ENCODE measurements at regions not wholly inside any gene's neighbourhood (a gene's known extent, or its start where the extent isn't known, plus 50 kb on each side); places are given as distances from the start of the nearest gene placed in this dataset.
"Not testable (repeated sequence)": the region's sequence is repeated elsewhere in the genome, so short reads cannot be mapped to it uniquely, and the experiment has no call there.

- no peaks in the 10 kb centered on the region for H3K4me1 ChIP-seq
Measured at GRCh38 chrX:41984628-41985027, 61.3 kb upstream of the CASK start.

DNA sequence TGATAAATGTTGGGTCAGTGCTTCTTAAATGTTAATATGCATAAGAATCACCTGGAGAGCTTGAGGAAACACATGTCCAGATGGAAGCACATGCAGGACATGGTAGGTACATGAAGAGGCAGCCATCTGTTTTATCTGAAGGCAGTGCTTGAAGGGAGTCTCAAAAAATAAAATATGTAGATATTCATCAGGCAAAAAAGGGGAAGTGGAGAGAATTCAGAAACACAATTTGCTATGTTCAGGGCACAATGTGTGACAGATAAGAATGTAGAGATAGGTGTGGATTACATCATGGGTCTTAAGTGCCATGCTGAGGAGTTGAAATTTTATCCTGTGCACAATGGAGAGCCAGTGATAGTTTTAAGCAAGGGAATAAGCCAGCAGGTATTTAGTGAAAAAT lies 59.6 kb upstream of the CASK start:
- Histone ChIP-seq H3K9me3 (no peaks in the 10 kb centered on the region), H3K4me3 (no peak overlapping the region), H3K36me3 (no peaks in the 10 kb centered on the region), H3K4me1 (no peaks in the 10 kb centered on the region), H3K27ac (no peak overlapping the region), H3K27me3 (no peaks in the 10 kb centered on the region)
- no peak for TF ChIP-seq POLR2AphosphoS5 (IDR thresholded peaks at IDR 0.05)
- no peak for TF ChIP-seq EP300 (IDR thresholded peaks at IDR 0.05)
- no peak for TF ChIP-seq CTCF (IDR thresholded peaks at IDR 0.05)
- TF ChIP-seq POLR2A (IDR thresholded peaks at IDR 0.05): no peak
- no peak for DNase-seq
- intact Hi-C loops (cut with DNase I): no loop called here

More at GRCh38 chrX:41984628-41985027, 61.3 kb upstream of the CASK start:
- H3K9me3 ChIP-seq: no peaks in the 10 kb centered on the region
- TF ChIP-seq CTCF (IDR thresholded peaks at IDR 0.05): no peak
- TF ChIP-seq POLR2A (IDR thresholded peaks at IDR 0.05): no peak
- no peak for TF ChIP-seq EP300 (IDR thresholded peaks at IDR 0.05)
- no peak for TF ChIP-seq POLR2AphosphoS5 (IDR thresholded peaks at IDR 0.05)
- intact Hi-C loops (cut with DNase I): no loop called here
- no peaks in the 10 kb centered on the region for H3K27me3 ChIP-seq
- DNase-seq: no peak
- no peak overlapping the region for H3K4me3 ChIP-seq
- no peak overlapping the region for H3K27ac ChIP-seq
- 16 to 75% methylated on average over 6 of the region's 6 CpGs for WGBS, 2 donors
- no peaks in the 10 kb centered on the region for H3K36me3 ChIP-seq

DNA sequence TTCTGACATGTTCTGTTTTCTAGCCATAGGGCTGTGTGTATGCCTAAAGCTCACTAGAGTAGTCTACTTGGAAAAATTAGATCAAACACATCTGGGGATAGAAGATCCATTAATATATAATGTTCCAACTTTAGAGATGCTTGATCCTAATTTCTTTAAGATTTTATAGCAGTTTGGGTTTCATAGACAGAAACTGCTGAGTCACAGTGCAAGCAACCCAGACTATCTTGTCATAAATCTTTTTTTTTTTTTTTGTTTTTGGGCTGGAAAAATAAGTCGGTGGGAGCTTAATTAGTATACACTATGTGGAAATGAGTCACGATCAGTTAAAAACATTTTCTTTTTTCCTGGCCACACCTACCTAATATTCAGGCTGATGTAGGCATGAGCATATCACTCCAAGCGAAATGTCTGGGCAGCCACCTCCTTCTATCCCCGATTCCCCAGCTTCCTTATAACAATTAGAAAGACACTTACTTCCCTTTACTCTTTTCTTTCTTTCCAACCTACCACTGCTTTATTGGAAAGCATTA lies 58.2 kb upstream of the CASK start:
- intact Hi-C loops (cut with DNase I): no loop called here
- no peaks in the 10 kb centered on the region for H3K27me3 ChIP-seq
- no peaks in the 10 kb centered on the region for H3K9me3 ChIP-seq
- TF ChIP-seq POLR2A (IDR thresholded peaks at IDR 0.05): no peak
- no peak for TF ChIP-seq POLR2AphosphoS5 (IDR thresholded peaks at IDR 0.05)
- no peak for TF ChIP-seq CTCF (IDR thresholded peaks at IDR 0.05)
- TF ChIP-seq EP300 (IDR thresholded peaks at IDR 0.05): no peak
- 69 to 72% methylated on average over 4 of the region's 4 CpGs for WGBS, 2 donors
- no peak overlapping the region for H3K27ac ChIP-seq
- H3K4me1 ChIP-seq: no peaks in the 10 kb centered on the region
- H3K4me3 ChIP-seq: no peak overlapping the region
- no peaks in the 10 kb centered on the region for H3K36me3 ChIP-seq
- DNase-seq: no peak

DNA sequence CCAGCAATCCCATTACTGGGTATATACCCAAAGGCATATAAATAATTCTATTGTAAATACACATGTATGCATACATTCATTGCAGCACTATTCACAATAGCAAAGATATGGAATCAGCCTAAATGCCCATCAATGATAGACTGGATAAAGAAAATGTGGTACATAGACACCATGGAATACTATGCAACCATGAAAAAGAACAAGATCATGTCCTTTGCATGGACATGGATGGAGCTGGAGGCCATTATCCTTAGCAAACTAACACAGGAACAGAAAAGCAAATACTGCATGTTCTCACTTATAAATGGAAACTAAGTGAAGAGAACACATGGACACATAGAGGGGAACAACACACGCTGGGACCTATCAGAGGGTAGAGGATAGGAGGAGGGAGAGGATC lies 51.3 kb upstream of the CASK start:
- H3K9me3 ChIP-seq; H3K27ac ChIP-seq; H3K4me3 ChIP-seq; DNase-seq; H3K27me3 ChIP-seq; H3K36me3 ChIP-seq; H3K4me1 ChIP-seq; intact Hi-C loops (cut with DNase I): not testable (repeated sequence)
- 86 to 100% methylated on average over 1 of the region's 1 CpG for WGBS, 2 donors

- WGBS, 2 donors: 87 to 95% methylated on average over 2 of the region's 2 CpGs
- Histone ChIP-seq H3K27me3 (no peaks in the 10 kb centered on the region), H3K4me3 (no peak overlapping the region), H3K4me1 (no peaks in the 10 kb centered on the region), H3K9me3 (no peaks in the 10 kb centered on the region), H3K27ac (no peak overlapping the region), H3K36me3 (no peaks in the 10 kb centered on the region)
- intact Hi-C loops (cut with DNase I): no loop called here
- TF ChIP-seq POLR2A (IDR thresholded peaks at IDR 0.05) (no peak), POLR2AphosphoS5 (IDR thresholded peaks at IDR 0.05) (no peak), EP300 (IDR thresholded peaks at IDR 0.05) (no peak), CTCF (IDR thresholded peaks at IDR 0.05) (no peak)
- DNase-seq: no peak
Measured at GRCh38 chrX:41973208-41973607, 49.9 kb upstream of the CASK start.

Small RNAs in the stretch of these regions (small RNA-seq; reads per million reads assigned to genes)
- 0 reads per million in 3 donors for gene RNU6-1124P
- gene RNU6-630P: 0 reads per million in 3 donors
- 0 reads per million in 3 donors for gene Z92545.1

Data from sigmoid colon (tissue), 6 donors.